GM04504 (cell line): ENCODE measurements at regions not wholly inside any gene's neighbourhood (a gene's known extent, or its start where the extent isn't known, plus 50 kb on each side); places are given as distances from the start of the nearest gene placed in this dataset.

Experiments used
- DNase-seq: peaks from one replicate; pipeline ENCODE4 v3.0.0-alpha.2; 2012; ENCODE audit warnings: low read depth

DNA sequence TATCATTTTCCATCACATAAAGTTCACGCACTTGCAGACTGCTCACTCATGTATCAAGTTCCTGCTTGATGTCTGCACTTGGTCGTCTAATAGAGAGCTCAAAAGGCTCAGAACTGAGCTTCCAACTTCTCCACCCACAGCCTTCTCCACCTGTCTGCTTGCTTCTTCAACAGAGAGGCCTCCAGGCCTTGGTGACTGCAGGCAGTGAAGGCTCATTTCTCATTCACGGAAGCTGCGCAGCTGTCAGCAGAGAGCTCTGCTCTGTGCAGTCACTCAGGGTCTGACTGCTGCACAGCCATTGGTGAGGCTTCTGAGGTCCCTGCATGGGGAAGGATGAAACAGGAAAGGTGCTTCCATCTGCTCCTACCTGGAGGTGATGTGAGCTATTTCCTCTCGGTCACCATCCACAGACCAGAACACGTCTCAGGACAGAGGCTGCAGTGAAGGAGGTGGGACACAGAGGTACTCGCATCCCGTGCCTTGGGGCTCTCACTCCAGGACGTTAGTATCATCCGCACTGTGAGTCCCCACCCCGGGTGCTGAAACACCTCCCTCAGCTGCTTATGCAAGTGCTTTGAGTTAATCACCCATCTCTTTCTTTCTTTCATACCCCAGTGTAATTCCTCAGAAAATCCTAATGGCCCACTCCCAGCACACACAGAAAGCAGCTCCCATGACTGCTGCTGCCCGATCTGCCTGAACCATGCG is 126.2 kb downstream of the TMEM18 start:
- DNase-seq, result no peak

DNA sequence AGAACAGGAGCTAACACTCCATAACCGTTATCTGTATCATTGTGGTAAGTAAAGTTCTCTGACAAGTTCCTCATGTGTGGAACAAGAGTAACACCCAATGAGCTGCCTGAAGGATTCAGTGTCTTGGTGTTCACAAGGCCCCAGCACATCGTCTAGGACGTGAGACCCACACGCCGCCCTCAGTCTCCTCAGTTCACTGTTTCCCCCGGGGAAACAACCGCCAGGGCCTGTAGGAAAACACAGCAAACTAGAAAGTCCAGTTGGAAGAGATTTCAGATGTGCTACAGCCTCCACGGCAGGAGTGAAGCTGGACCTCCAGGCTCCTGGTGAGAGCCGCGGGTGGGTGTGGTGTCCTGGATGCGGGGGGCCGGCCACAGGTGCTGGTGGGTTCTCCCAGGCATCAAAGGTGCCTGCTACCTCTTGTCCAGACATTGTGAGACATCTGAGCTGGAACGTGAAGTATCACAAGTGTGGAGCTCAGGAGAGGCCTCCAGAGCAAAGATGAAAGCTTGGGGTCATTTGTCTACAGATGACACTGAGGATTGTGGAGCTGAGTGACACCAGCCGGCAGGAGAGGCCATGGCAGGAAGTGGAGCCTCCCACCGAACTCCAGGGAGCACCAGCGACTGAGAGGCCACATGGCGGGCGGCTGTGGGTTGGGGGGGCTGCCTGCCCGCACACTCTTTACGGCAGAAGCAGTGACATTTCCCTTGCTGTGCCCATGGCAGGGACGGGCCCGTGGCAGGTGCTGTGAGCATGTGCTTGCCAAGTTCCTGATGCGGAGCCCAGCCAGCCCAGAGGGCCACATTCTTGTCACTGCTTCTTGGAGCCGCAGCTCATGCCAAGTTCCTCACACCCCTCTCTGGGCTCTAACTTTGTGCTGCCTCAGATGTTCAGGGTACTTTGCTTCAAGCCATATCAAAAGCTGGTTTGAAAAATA is 131.2 kb downstream of the TMEM18 start:
- no peak for DNase-seq

DNA sequence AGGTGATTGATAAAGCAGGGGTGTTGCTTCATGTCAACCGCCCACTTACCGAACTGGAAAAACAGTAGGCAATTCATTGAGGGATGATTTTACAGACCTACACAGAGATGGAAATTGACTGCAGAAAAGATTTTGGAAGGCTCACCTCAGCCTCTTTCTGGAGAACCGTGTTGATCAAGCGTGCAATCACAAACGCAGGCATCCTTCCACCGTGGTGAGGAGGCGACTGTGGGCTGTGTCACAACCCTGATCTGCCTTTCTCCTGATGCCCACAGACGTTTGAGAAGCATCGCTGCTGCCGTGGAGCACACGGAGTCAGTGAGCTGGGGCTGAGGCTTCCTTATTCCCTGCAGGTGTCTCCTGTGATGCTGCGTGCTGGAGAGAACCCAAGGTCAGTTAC is 132.0 kb downstream of the TMEM18 start:
- no peak for DNase-seq

DNA sequence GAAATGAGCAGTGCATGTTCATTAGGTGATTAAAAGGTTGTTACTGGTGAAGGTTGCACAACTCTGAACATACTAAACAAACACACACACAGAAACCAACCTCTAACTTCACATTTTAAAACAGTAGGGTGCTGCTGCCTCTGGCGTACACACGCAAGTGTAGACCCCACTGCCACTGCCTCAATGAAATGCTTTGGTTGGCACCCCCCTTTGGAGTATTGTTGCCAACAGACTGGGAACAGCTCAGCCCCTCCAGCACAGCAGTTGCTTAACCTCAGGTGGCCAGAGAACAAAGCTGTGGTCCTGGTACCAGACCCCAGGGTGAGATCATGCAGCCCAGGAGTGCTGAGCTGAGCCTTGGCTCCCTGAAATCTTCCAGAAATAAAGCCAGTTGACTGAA is 138.6 kb downstream of the TMEM18 start:
- DNase-seq, result no peak

DNA sequence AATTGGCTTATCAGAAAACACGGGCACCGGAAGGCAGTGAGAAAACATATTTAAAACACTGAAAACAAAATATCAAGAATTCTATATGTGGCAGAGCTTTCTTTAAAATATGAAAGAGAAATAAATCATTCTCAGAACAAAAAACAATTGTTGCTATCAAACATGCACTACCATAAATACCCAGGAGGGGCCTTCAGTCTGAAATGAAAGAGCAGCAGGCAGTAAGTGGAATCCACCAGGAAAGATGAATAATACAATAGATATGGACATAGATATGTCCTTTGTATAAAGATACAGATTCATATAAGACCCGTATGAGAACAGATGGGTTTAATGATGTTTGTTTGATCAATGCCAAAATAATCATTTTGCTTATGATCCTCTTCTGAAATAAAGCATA is 142.0 kb downstream of the TMEM18 start:
- DNase-seq, result no peak

DNA sequence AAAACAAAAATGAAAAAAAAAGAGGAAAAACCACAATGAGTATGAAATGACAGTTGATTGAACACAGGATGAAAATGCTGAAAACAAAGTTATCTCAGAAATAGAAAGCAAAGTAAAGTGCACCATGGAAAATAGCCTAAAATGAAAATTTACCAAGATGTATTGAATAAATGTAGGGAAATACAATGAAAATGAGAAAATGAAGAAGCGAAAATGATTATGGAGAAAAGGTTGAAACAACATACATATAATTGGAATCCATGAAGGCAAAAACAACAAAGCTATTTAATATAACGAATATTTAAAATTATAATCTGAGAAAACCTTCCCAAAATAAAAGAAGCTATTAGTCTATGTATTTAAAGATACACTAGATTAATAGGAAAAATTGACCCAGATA is 147.4 kb downstream of the TMEM18 start:
- no peak for DNase-seq

DNA sequence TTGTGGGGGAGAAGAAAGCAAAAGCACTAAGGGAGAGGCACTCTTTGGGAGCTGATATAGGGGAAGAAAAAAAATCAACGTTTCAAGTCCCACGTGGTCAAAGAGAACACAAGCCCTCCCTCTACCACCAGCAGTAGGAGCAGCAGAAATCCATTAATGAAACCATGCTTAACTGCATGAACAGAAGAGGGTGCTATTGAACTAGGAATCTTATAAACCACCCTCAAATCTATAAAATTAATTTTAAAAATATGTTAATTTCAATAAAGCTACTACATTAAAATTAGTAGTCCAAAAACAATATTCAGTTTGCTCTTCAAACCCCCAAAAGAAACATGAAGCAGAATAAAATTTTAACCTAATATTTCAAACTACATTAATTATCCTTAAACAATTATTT is 147.8 kb downstream of the TMEM18 start:
- no peak for DNase-seq

DNA sequence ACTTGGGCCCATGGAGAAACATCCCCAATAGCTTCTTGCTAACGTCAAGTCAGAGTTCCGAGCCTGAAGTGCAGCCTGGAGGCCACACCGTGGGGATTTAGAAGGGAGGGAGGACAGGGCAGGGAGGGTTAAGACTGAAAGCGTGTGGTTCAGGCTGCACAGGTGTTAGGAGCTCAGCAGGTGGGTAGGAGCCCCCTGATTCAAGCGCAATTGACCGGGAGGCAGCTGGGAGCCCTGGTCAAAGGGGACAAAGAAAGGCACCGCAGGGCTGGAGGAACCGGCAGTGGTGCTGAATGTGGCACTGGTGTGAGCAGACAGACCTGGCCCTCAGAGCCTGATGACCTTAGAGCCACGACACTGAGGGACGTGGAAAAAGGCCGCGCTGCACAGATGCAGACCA is 149.6 kb downstream of the TMEM18 start:
- no peak for DNase-seq

DNA sequence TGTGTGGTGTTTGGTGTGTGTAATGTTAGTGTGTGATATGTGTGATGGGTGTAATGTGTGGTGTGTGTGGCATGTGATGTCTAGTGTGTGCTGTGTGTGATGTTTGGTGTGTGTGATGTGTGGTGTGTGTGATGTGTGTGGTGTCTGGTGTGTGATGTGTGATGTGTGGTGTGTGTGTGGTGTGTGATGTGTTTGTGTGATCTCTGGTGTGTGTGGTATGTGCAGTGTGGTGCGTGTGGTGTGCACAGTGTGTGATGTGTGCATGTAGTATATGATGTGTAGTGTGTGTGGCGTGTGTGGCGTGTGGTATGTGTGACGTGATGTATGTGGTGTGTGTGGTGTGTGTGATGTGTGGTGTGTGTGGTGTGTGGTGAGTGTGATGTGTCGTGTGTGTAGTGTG is 150.3 kb downstream of the TMEM18 start:
- no peak for DNase-seq

DNA sequence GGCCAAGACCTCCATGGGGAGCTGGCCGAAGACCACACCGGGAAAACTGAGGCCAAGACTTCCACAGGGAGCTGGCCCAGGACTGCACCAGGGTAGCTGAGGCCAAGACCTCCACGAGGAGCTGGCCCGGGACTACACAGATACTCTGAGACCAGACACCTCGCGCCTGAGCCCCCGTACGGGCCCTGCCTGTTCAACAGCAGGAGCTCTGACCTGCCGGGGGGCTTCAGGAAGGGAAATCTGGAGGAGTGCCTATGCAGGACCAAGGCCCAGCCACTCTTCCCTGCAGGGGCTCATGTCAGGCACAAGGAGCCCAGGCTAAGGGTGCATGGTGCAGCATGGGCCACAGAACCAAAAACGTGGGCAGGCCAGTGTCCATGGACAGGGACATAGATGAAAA is 151.6 kb downstream of the TMEM18 start:
- DNase-seq, result no peak

DNA sequence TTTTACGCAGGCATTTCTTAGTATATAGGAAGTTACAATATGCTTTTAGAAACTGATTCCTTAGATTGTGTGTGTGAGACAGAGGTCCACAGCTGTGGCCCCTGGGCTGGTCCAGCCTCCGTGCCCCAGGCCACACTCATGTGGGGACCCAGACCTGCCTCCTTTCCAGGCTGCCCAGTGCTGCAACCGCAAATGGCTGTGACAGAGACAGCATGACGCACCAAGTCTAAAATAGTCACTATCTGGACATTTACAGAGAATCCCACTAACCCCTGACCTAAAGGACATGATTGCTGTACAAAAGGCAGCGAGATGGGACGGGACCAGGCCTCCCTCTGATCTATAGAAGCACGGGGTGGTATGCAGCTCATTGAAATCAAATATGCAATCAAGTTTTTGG is 152.2 kb downstream of the TMEM18 start:
- no peak for DNase-seq

DNA sequence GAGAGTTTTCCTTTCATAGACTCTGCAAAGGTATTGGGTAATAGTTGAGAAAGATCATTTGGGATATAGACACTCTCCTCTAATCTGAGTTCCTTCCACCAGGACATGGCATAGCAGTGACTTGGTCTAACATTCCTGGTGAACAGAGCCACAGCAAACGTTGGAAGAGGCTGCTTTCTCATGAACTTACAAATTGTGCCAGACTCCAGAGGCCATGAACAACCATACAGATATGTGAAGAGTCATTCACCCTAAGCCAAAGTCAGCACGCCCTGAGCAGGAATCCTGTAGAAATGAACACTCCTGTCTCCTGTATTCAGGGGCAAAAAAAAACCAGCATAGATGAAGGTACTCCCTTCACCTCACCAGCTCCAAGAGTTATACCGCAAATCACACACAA is 152.8 kb downstream of the TMEM18 start:
- no peak for DNase-seq

DNA sequence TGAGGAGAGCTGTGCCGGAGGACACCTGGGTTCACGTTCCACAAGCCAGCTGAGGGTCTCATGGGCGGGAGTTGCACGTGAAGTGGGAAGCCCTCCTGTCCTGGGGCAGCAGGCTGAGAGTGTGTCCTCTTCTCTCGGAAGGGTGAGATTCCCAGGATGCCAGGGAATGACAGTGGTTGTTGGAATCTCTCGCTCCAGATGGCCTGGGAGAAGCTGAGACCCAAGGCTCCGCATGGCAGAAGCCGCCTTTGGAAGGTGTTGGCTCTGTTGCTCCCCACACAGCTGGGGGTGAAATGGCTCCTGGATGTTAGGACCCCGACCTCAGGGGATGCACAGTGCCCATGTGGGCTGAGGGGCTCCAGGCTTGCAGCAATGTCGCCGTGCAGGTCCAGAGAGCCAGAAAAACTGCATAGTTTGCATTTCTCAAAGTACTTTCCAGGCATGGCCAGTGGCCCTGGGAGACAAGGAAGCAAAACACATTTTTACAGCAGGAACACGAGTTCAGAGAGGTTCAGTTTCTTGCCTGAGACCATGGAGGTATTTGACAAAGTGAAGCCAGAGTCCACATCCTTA is 153.4 kb downstream of the TMEM18 start:
- no peak for DNase-seq

DNA sequence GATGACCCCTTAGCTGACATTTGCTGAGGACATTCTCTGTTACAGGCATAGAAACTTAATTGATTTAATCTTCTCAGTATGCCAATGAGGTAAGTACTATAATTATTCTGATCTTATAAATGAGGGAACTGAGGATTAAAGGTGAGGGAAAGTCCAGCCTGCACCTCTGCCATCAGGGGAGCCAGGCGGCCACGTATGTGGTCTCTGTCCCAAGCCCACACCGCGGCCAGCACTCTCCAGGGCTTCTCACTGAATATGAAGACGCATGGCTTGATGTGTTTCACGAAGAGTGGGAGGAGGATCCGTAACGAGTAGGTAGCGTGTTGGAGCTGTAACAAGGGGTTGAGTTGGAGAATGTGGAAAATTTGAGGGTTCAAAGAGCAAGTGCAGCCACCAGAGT is 154.4 kb downstream of the TMEM18 start:
- no peak for DNase-seq

DNA sequence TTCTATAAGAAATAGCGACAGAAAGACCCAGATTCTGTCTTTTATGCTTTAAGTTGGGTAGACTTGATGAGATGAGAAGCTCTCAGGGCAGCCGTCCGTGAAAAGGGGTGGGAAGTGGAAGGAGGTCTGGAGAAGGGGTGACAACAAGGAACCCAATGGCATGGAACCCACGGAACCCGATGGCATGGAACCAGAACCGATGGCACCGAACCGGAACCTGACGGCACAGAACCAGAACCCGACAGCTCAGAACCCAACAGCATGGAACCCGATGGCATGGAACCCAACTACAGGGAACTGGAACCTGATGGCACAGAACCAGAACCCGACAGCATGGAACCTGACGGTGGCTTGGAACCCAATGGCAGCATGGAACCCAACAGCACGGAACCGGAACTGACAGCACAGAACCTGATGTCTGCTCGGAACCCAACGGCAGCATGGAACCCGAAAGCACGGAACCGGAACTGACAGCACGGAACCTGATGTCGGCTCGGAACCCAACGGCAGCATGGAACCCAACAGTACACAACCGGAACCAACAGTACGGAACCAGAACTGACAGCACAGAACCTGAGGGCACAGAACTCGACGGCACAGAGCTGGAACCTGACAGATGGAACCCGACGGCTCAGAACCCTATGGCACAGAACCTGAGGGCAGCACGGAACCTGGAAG is 155.2 kb downstream of the TMEM18 start:
- DNase-seq, result no peak

DNA sequence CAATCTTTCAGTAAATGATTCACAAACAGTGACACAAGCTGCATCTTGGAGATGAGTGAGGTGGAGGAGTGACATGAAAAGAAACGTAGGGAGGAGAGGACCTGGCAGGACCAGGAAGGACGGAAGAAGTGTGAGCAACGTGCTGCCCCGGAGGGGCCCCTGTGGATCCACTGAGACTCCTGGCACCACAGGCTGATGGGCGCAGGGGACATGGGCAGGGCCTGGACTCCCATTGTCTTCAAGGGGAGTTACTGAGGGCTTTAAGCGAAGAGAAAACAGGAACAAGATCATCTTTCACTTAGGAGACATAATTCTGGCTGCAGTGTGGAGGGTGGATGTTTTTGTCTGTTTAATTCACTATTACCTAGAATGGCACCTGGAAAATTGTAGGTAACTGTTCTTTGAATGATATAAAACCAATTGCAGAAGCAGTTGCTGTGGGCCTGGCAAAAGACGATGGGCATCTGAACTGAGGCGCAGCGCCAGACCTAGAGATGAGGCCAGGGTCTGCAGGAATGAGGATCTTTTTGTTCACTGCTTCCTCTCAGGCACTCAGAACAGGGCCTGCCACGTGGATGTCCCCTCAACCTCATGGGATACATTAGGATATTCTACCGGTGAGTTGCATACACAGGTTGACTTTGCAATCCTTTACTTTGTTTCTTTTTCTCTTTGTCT is 156.4 kb downstream of the TMEM18 start:
- no peak for DNase-seq

DNA sequence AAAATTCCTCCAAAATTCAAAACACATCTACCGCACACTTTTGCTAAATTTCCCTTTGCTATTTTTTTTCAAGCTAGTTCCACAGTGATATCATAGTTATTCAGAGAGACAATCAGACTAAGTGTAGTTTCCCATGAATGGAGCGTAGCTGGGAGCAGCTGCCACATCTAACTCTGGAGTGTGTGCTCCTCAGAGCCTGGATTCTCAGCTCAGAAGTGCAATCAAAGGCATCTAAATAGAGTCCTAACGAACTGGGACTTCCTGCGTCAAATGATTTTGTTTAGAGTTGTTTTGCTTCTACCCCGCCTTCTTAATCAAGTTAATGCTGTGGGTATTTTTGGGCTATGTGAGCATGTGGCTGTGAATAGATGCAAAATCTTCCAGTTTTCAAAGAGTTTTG is 160.3 kb downstream of the TMEM18 start:
- DNase-seq, result no peak

DNA sequence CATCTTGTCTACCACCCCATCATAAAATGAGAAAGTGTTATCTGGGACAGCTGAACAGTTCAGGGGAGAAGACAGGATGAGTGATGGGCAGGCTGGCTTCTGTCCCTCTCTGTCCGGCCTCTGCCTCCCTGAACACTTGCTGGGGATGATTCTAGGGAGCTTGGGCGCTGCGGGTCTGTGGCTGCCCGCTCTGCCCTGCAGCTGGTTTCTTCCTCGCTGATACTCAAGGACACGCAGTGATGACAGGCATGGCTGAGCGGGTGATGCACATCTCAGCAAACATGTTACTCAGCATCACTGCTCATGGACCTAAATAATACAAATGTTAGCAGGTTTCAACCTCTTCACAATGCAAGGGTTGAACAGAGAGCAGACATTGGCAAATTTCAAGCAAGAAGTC is 161.1 kb downstream of the TMEM18 start:
- DNase-seq, result no peak

DNA sequence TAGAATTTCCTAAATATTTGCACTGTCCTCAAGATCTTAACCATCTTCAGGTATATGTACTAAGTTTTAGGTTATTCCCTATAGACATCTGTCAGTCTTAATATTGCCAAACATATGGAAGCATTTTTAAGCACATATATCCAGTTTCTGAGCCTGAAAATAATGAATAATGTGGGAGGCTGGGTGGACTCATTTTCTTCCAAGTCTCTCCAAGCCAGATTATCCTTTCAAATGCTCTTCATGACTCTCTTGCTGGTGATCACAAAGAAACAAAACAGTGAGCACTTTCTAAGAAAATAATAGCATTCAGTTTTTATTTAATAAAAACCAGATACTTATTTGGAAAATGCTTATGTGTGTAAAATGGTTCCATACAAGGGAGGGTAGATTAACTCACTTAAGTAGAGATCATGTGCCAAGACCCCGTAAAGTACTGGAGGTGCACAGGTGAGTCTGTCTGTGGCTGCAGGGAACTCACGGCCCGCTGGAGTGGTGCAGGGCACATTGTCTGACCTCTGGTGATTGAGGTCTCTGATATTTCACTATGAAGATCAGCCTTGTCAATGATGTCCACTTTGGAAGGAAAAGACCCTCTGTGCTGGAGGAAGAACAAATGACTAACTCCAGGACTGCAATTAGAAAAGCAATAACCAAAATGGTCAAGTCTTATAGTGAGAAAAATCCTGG is 161.6 kb downstream of the TMEM18 start:
- no peak for DNase-seq

DNA sequence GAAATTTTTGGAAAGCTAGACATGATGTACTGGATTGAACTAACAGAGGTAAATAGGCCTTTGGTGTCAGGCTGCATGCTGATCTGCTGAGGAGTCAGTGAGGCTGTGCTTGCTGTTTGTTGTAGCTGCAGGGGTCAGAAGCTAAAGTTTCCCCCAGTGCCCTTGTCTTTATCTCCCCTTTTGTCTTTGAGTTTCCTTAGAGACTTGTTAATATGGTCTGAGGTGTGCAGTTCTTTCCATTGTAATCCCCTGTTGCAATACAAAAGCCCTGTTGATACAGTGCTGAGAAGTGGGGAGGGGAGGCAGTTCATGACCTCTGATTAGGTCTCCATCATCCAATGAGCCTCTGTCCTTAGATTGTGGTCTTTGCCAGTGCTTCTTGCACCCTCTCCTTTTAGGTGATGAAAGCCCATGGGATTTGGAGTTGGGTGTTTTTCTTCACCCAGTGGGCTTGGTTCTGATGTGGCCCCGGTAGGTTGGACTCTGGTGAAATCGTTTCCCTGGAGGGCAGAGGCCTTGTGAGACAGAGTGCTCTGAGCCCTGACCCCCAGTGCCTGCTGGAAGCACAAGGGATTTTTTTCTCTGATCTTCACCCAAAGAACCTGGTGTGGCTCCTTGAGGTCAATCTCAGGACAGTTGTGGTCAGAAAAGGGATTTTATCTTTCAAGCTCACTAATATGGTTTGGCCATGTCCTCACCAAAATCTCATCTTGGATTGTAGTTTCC is 163.1 kb downstream of the TMEM18 start:
- no peak for DNase-seq

DNA sequence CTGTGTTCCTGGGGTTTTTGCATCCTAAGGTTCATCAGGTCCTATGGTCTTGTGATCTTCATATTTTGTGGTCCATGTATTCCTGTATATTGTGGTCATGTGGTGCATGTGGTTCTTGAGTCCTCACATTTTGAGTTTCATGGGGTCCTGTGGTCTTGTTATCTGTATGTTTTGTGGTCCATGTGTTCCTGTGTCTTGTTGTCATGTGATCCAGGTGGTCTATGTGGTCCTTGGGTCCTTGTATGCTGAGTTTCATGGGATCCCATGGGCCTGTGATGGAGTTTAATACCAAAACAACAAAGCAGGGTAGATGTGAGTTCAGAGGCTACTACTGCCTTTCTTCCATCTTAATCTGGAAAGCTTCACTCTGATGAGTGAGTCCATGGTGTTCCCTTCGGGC is 166.4 kb downstream of the TMEM18 start:
- DNase-seq, result no peak
